Activated CD4-positive, alpha-beta T cell treated with anti-CD3 and anti-CD28 coated beads, Interleukin-2, Interleukin-4, amounts not matched to agents 100 ng/mL and 50 ng/mL, durations not matched to agents 16 hours and 8 hours (primary cell): ENCODE measurements at regions not wholly inside any gene's neighbourhood (a gene's known extent, or its start where the extent isn't known, plus 50 kb on each side); places are given as distances from the start of the nearest gene placed in this dataset.

Experiments
- DNase-seq: peaks from one replicate; pipeline ENCODE4 v3.0.0-alpha.2; 2020; ENCODE audit warnings: low spot score

GRCh38 chr16:55943267-55943666 lies 68.1 kb upstream of the CES5A start:
- no peak for DNase-seq

DNA sequence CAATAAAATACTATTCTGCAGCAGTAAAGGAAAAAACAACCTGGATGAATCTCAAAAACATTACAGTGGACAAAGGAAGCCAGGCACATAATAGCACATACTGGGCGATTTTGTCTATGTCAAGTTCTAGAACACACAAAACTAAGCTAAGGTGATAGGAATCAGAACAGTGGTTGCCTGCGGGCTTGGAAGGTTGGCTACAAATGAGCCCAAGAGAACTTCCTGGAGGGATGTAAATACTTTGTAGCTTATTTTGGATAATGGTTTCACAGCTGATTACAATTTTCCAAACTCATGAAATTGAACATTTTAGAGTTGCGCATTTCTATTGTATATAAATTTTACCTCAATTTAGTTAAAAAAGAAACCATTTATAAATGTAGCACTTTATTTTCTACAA lies 67.6 kb upstream of the CES5A start:
- no peak for DNase-seq

GRCh38 chr16:55941552-55941951 lies 66.4 kb upstream of the CES5A start:
- no peak for DNase-seq

DNA sequence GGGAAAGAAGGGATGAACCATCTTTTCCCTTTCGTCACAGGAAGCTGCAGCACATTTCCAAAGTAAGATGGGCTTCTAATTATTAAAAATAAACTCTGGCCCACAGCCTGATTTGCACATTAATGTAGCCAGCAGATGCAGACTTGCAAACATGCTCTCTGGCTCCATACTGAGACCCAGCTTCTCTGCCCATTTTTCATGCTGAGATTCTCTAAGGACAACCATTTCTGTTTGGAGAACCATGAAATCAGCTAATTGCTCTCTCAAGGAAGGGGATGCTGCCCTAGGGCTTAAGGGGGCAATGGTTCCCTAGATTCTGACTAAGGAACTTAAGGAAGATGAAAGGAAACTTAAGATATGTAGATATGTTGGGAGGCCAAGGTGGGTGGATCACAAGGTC lies 63.0 kb upstream of the CES5A start:
- DNase-seq: no peak

GRCh38 chr16:55933038-55933437 lies 57.9 kb upstream of the CES5A start:
- no peak for DNase-seq

GRCh38 chr16:55930036-55930435 lies 54.9 kb upstream of the CES5A start:
- no peak for DNase-seq

DNA sequence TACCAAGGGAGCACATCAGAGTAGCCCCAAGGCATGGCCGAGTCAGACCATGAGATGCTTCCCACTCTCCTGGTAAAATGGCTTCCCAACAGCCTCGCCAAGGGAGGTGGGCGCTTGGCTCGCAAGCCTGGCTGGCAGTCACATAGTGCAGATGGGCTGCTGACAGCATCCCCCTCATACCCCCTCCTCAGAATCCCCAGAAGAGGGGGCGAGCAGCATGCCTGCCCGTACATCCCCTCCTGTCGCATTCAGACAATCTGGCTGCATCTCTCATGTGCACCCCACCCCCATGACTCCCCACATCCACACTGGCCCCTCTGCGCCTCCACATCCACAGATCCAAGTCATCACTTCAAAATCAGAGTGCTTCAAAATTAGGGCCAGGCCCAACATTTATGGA lies 54.0 kb upstream of the CES5A start:
- no peak for DNase-seq

GRCh38 chr16:55925242-55925641 lies 50.1 kb upstream of the CES5A start:
- no peak for DNase-seq
